Immature natural killer cell (primary cell): ENCODE measurements at regions not wholly inside any gene's neighbourhood (a gene's known extent, or its start where the extent isn't known, plus 50 kb on each side); places are given as distances from the start of the nearest gene placed in this dataset.

Experiments
- DNase-seq, 3 donors: peaks; one replicate each; pipeline ENCODE4 v3.0.0; 2022; ENCODE audit warnings: mixed read lengths in 1 of 3
- H3K27ac Mint-ChIP-seq, 6 donors: one replicate each; pipeline ENCODE4 v1.8.0; 2020; ENCODE audit warnings: mixed read lengths in 6 of 6, mild to moderate bottlenecking in 5 of 6, inconsistent platforms in 4 of 6, moderate library complexity in 3 of 6
- H3K27me3 Mint-ChIP-seq, 3 donors: one replicate each; pipeline ENCODE4 v1.8.0; 2020 to 2021; ENCODE audit warnings: low read depth in 3 of 3, mild to moderate bottlenecking in 3 of 3, mixed read lengths in 3 of 3, moderate library complexity in 3 of 3, inconsistent platforms in 1 of 3
- H3K36me3 Mint-ChIP-seq, 3 donors: one replicate each; pipeline ENCODE4 v1.8.0; 2020; ENCODE audit warnings: mixed read lengths in 3 of 3, inconsistent platforms in 2 of 3, mild to moderate bottlenecking in 2 of 3
- H3K4me1 Mint-ChIP-seq, 2 donors: one replicate each; pipeline ENCODE4 v1.8.0; 2020; ENCODE audit warnings: inconsistent platforms in 2 of 2, mild to moderate bottlenecking in 2 of 2, mixed read lengths in 2 of 2, moderate library complexity in 1 of 2
- H3K4me3 Mint-ChIP-seq, 5 donors: one replicate each; pipeline ENCODE4 v1.8.0; 2020; ENCODE audit warnings: mild to moderate bottlenecking in 5 of 5, mixed read lengths in 5 of 5, inconsistent platforms in 3 of 5, moderate library complexity in 3 of 5
- H3K9me3 Mint-ChIP-seq, 6 donors: one replicate each; pipeline ENCODE4 v1.8.0; 2020; ENCODE audit warnings: mild to moderate bottlenecking in 6 of 6, mixed read lengths in 6 of 6, inconsistent platforms in 4 of 6, moderate library complexity in 3 of 6

DNA sequence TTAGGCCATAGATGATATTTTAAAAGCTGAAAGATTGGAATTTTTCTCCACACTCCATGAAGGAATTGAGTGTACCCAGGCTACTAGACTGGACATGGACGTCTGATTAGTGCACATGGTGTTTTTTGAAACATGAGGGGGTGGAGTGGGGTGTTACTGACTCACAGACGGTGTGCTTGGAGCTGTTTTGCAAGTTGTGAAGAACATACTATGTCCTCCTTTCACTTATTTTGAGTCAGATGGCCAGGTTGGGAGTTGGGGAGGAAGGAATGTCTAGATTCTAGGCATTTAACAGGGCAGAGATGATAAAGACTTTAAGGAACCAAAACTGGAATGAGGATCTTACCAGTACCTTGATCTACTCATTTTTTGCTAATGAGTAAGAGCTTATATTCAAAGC lies 158.1 kb upstream of the MTNR1B start:
- DNase-seq, result no peak
- Mint-ChIP-seq H3K27ac (no peak overlapping the region), H3K4me3 (no peak overlapping the region), H3K4me1 (no peaks in the 10 kb centered on the region), H3K27me3 (peaks cover 0 to 2% (median 0%) of the 10 kb centered on the region in 3 donors), H3K9me3 (peaks cover 0 to 8% (median under 1%) of the 10 kb centered on the region in 6 donors), H3K36me3 (no peaks in the 10 kb centered on the region)

DNA sequence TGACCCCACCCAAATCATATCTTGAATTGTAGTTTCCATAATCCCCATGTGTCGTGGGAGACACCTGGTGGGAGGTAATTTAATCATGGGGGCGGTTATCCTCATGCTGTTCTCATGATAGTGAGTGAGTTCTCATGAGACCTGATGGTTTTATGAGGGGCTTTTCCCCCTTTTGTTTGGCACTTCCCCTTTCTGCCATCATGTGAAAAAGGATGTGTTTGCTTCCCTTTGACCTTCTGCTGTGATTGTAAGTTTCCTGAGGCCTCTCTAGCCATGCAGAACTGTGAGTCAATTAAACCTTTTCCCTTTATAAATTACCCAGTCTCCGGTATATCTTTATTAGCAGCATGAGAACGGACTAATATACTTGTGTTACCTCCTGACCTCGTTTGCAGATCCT lies 156.6 kb upstream of the MTNR1B start:
- H3K27ac Mint-ChIP-seq, result no peak overlapping the region
- no peak for DNase-seq

DNA sequence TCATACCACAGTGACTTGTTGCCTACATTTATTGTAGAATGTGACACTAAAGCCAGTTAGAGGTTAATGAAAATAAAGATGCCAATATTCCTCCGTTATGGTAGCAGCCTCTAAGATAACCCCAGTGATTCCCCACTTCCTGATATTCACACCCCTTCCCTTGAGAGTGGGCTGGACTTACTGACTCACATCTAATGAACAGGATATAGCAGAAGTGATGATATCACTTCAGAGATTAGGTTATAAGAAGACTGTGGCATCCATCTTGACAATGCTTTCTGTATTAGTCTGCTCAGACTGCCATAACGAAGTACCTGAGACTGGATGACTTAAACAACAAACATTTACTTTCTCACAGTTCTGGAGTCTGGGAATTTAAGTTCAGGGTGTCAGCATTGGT lies 149.6 kb upstream of the MTNR1B start:
- Mint-ChIP-seq H3K27me3 (no peaks in the 10 kb centered on the region), H3K36me3 (peaks cover 0 to 3% (median 0%) of the 10 kb centered on the region in 3 donors), H3K9me3 (peaks cover 0 to 8% (median 2%) of the 10 kb centered on the region in 6 donors), H3K27ac (no peak overlapping the region), H3K4me1 (no peaks in the 10 kb centered on the region), H3K4me3 (no peak overlapping the region)
- DNase-seq, result no peak

More for the DNA sequence above, 156.6 kb upstream of the MTNR1B start:
- Mint-ChIP-seq H3K4me3 (no peak overlapping the region), H3K4me1 (no peaks in the 10 kb centered on the region), H3K27me3 (peaks cover 0 to 2% (median 0%) of the 10 kb centered on the region in 3 donors), H3K9me3 (peaks cover 0 to 8% (median 5%) of the 10 kb centered on the region in 6 donors), H3K36me3 (peaks cover 0 to 3% (median 0%) of the 10 kb centered on the region in 3 donors)

DNA sequence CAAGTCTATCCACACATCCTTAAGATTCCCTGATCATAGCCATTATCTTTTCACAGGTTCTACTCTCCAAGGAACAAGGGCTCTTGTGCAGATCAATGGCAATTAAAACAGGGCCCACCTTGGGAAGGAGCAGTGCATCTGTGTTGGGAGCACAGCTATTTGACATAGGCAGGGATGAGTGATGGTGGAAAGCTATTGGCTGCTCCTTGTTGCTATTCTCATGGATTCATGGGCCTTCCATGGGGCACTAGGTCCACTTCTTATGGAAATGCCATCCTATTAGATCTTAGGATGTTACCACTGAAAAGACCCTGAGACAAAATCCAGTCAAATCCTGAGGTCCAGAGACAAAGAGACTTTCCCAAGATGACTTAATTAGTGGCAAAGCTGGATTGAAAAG lies 148.6 kb upstream of the MTNR1B start:
- H3K27ac Mint-ChIP-seq, result no peak overlapping the region
- no peaks in the 10 kb centered on the region for H3K27me3 Mint-ChIP-seq
- no peaks in the 10 kb centered on the region for H3K4me1 Mint-ChIP-seq
- H3K9me3 Mint-ChIP-seq, result peaks cover 0 to 8% (median under 1%) of the 10 kb centered on the region in 6 donors
- H3K4me3 Mint-ChIP-seq, result no peak overlapping the region
- no peak for DNase-seq
- peaks cover 0 to 3% (median 0%) of the 10 kb centered on the region in 3 donors for H3K36me3 Mint-ChIP-seq

DNA sequence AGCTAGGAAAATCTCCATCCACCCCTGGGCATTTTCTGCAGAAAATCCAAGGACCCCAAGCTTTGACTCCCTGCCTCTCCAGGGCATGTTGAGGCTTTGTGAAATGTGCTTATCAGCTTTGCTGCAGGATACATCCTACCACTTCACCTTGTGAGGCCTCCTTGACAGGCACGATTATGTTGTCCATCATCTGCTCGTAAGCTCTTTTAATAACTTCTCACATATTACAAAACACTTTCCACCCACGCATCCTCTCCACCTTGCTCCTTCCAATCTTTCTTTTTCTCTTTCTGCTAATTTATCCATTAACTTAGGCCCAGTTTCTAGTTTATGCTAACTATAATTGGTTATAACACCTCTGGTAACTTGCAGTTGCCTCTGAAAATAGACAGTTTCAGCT lies 147.0 kb upstream of the MTNR1B start:
- Mint-ChIP-seq H3K27me3 (no peaks in the 10 kb centered on the region), H3K27ac (no peak overlapping the region), H3K9me3 (peaks cover 0 to 6% (median 0%) of the 10 kb centered on the region in 6 donors), H3K36me3 (no peaks in the 10 kb centered on the region), H3K4me1 (no peaks in the 10 kb centered on the region), H3K4me3 (no peak overlapping the region)
- no peak for DNase-seq

DNA sequence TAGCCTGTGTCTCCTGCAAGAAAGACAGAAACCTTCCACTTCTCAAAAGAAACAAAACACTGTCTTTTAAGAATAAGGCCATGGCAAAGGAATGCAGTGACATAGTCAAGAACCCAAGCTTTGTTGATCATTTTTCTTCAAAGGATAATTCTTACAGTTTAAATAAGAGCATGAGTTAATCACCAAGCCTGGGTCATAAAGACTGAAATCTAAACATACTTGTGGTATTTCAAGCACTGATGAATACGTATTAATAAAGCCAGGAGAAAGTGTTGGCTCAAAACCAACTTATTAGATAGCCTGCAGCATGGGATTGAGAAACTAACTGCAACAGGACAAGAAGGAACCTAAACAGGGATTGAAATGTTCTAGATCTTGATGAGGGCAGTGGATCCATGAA lies 143.3 kb upstream of the MTNR1B start:
- no peak overlapping the region for H3K27ac Mint-ChIP-seq
- no peak overlapping the region for H3K4me3 Mint-ChIP-seq
- H3K27me3 Mint-ChIP-seq, result no peaks in the 10 kb centered on the region
- DNase-seq, result no peak
- no peaks in the 10 kb centered on the region for H3K4me1 Mint-ChIP-seq
- H3K9me3 Mint-ChIP-seq, result peaks cover 0 to 6% (median 0%) of the 10 kb centered on the region in 6 donors
- H3K36me3 Mint-ChIP-seq, result no peaks in the 10 kb centered on the region

DNA sequence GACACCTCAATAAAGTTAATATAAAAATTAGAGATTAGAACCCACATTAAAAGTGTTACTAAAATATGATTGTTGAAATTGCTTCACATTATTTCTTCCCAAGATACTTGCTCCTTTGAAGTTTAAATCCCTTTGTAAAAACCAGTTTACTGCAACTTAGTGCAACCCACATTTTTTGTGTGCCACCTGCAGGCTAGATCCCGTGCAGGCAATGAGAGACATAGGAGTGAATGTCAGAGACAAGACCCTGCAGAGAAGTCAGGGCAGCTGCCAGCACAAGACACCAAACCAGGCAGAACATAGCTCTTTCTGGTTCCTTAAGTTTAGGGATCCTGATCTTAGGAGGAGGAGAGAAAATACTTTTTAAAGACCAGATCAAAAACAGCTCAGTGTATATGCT lies 142.8 kb upstream of the MTNR1B start:
- Mint-ChIP-seq H3K27ac (no peak overlapping the region), H3K4me3 (no peak overlapping the region), H3K9me3 (peaks cover 0 to 6% (median 0%) of the 10 kb centered on the region in 6 donors), H3K27me3 (no peaks in the 10 kb centered on the region), H3K36me3 (no peaks in the 10 kb centered on the region), H3K4me1 (no peaks in the 10 kb centered on the region)
- no peak for DNase-seq

DNA sequence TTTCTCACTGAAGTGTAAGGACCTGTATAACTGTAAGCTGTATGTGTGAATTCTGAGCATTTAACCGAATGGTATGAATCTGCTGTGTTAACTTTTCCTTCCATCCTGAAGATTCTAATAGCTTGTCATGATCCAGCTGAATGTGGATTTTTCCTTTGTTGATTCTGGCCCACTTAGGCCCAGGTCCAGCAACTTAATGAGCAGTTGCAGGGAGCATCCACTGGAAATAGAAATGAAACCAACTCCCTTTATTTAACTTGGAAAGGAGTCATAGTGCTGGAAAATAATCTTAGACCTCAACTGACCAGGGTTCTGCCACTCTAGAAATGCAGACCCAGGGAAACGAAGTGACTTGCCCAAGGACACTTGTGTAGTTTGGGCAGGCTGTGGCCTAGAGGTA lies 142.3 kb upstream of the MTNR1B start:
- no peak overlapping the region for H3K4me3 Mint-ChIP-seq
- no peak overlapping the region for H3K27ac Mint-ChIP-seq
- DNase-seq, result no peak
- peaks cover 0 to 6% (median 0%) of the 10 kb centered on the region in 6 donors for H3K9me3 Mint-ChIP-seq
- no peaks in the 10 kb centered on the region for H3K36me3 Mint-ChIP-seq
- H3K27me3 Mint-ChIP-seq, result no peaks in the 10 kb centered on the region
- H3K4me1 Mint-ChIP-seq, result no peaks in the 10 kb centered on the region

DNA sequence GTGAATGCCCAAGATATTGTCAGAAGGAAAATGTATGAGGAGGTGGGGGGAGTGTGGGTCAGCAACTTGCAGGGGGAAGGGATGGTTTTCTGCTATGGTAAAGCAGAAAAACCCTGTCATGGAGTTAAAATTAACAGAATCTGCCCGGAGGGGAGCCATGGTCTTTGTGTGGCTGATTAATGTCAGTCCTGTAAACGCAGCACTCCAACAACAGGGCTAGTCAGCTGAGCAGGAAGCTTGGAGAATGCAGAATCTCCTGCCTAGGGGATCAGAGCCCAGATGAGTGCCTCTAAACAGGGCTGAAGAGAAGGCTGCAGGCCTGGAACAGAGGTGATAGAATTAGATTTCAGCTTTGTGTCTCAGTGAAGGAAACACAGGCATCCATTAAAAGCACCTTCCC lies 140.9 kb upstream of the MTNR1B start:
- peaks cover 0 to 6% (median under 1%) of the 10 kb centered on the region in 6 donors for H3K9me3 Mint-ChIP-seq
- no peak for DNase-seq
- no peak overlapping the region for H3K4me3 Mint-ChIP-seq
- no peak overlapping the region for H3K27ac Mint-ChIP-seq
- H3K4me1 Mint-ChIP-seq, result no peaks in the 10 kb centered on the region
- H3K27me3 Mint-ChIP-seq, result no peaks in the 10 kb centered on the region
- H3K36me3 Mint-ChIP-seq, result no peaks in the 10 kb centered on the region

DNA sequence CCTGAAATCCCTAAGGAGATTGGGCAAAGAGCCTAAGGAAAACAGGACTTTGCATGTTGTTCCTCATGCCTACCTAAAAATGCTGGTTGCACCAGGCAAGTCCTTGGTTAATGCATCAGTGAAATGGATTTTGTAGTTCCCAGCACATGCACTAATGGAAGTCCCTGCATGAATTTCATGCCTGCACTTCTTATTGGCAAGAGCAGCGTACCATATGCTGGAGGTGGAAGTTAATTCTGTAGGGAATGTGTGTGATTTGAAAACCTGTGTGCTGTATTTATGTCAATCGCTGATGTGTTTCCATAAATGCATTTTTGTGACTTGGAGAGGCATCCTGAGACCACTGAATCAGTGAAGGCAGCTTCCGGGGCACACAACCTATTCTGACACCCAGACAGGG lies 140.3 kb upstream of the MTNR1B start:
- H3K4me1 Mint-ChIP-seq, result no peaks in the 10 kb centered on the region
- H3K9me3 Mint-ChIP-seq, result peaks cover 0 to 6% (median 2%) of the 10 kb centered on the region in 6 donors
- no peaks in the 10 kb centered on the region for H3K36me3 Mint-ChIP-seq
- no peak overlapping the region for H3K4me3 Mint-ChIP-seq
- no peak for DNase-seq
- no peak overlapping the region for H3K27ac Mint-ChIP-seq
- no peaks in the 10 kb centered on the region for H3K27me3 Mint-ChIP-seq

DNA sequence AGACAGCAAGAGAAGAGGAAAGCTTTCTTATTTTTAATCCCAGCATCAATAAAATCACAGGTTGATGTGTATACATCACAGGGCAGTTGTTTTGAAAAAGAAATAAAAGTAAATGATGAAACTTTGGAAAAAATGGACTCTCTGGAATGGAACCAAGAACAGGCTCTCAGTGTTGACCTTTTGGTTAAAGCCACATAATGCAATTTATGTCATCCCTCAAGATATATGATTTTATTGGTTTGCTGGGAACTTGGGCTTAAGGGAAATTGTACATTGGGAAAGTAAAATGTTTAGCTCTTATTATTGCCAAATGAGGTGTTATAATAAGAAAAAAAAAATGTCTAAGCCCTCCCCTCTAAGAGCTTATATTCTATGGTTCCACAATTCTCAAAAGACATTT lies 139.8 kb upstream of the MTNR1B start:
- no peak for DNase-seq
- Mint-ChIP-seq H3K27me3 (no peaks in the 10 kb centered on the region), H3K4me3 (no peak overlapping the region), H3K4me1 (no peaks in the 10 kb centered on the region), H3K9me3 (peaks cover 0 to 9% (median 2%) of the 10 kb centered on the region in 6 donors), H3K36me3 (no peaks in the 10 kb centered on the region), H3K27ac (no peak overlapping the region)

DNA sequence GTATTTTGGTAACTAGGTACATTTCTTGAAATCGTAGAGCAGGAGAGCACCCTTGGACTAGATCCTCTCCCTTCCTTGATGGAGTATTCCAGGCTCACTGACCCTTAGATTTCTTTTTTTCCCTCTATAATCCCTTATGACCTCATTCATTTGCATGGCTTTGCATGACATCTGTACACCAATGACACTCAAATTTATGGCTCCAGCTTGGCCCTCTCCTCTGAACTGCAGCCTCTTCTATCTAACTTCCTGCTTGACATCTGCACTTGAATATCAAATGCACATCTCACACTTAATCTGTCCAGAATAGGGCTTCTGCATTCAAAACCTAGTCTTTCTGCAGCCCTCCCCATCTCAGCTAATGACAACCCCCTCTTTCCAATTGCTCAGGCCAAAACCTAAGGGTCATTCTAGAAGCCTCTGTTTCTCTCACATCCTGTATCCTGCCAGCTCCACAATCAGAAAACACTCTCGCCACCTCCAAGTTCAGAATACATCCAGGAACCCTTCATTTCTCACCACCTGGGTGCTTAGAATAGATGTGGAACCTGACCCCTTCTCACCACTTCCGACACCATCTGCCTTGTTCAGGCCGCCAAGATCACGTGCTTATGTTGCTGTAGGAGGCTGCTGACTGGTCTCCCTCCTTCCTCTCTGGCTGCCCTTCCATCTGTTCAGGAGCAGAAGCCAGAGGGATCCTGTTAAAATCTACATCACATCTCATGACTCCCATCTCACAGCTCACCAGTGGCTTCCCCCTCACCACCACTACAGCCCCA lies 138.9 kb upstream of the MTNR1B start:
- H3K4me3 Mint-ChIP-seq, result no peak overlapping the region
- peaks cover 0 to 7% (median 2%) of the 10 kb centered on the region in 6 donors for H3K9me3 Mint-ChIP-seq
- H3K27ac Mint-ChIP-seq, result no peak overlapping the region
- H3K36me3 Mint-ChIP-seq, result no peaks in the 10 kb centered on the region
- no peaks in the 10 kb centered on the region for H3K4me1 Mint-ChIP-seq
- H3K27me3 Mint-ChIP-seq, result no peaks in the 10 kb centered on the region
- DNase-seq, result no peak

DNA sequence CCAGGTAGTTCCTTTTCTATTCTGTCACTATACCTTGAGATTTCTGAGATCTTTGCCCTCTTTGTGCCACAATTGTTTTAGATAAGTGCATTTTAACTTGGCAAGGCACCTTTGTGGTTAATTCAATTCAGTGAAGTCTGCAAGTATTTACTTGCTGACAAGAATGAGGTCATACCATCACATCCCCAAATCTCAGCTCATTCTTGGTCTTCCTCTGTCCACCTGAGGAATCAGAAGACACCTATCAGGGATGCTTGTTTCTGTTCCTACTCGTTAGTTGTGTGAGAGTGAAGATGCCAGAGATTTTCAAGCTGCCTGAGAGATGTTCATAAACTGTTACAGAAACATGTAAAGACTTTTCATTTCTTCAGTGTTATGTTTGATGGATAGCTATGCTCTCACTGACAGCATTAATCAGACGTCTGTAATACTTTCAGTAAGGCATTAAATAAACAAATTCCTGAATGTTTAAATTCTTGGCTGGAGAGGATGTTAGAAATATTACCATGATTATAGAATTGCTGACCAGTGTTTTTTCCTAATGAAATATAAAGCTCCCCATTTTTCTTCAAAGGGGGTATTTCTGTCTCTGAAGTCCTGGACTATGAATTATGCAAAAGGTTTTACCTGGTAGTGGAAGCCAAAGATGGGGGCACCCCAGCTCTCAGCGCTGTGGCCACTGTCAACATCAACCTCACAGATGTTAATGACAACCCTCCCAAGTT lies 135.0 kb upstream of the MTNR1B start:
- no peak for DNase-seq
- Mint-ChIP-seq H3K4me1 (no peaks in the 10 kb centered on the region), H3K4me3 (no peak overlapping the region), H3K36me3 (no peaks in the 10 kb centered on the region), H3K27me3 (peaks cover 0 to 2% (median 0%) of the 10 kb centered on the region in 3 donors), H3K27ac (no peak overlapping the region), H3K9me3 (peaks cover 0 to 12% (median 2%) of the 10 kb centered on the region in 6 donors)

DNA sequence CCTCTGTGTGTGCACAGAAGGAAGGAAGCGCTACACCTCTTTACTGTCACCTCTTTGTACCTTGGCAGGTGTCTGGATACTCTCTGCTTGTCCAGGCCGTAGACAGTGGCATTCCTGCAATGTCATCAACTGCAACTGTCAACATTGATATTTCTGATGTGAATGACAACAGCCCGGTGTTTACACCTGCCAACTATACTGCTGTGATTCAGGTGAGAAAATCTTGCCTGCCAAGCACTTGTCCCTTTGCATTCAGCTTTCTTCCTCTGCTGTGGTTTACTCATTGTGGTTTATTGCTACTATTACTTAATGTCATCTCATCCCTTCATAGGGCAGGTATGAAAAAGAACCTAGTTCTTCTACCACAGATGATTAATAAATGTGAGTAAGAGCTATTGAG lies 131.9 kb upstream of the MTNR1B start:
- Mint-ChIP-seq H3K4me1 (no peaks in the 10 kb centered on the region), H3K4me3 (no peak overlapping the region), H3K27ac (no peak overlapping the region), H3K36me3 (no peaks in the 10 kb centered on the region), H3K9me3 (peaks cover 0 to 9% (median 2%) of the 10 kb centered on the region in 6 donors), H3K27me3 (peaks cover 0 to 2% (median 2%) of the 10 kb centered on the region in 3 donors)
- DNase-seq, result no peak
